SHP77 (cell line): ENCODE measurements at regions not wholly inside any gene's neighbourhood (a gene's known extent, or its start where the extent isn't known, plus 50 kb on each side); places are given as distances from the start of the nearest gene placed in this dataset.
"Not testable (repeated sequence)": the region's sequence is repeated elsewhere in the genome, so short reads cannot be mapped to it uniquely, and the experiment has no call there.

ENCODE experiments used
- DNase-seq, 2 experiments: peaks; one replicate each; lab custom pipeline; 2025; lab: John Stamatoyannopoulos, UW

DNA sequence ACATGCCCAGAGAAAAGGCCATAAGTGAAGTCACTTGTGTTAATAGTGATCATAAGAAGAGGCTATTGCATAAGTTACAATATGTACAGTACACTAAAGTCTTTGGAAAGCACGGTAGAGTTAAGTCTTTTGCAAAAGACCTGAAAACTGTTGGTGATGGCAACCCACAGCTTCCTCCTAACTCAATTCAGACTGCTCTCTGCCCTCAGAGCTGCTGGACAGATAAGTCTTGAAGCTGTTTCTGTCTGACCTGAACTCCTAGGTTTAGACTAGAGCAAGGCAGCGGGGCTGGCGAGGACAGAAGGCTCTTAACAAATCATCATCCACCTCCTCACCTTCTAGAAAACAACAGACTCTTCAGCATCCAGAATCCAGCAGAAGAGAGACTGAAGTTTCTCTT lies 125.4 kb downstream of the CD24 start:
- DNase-seq: no peak

DNA sequence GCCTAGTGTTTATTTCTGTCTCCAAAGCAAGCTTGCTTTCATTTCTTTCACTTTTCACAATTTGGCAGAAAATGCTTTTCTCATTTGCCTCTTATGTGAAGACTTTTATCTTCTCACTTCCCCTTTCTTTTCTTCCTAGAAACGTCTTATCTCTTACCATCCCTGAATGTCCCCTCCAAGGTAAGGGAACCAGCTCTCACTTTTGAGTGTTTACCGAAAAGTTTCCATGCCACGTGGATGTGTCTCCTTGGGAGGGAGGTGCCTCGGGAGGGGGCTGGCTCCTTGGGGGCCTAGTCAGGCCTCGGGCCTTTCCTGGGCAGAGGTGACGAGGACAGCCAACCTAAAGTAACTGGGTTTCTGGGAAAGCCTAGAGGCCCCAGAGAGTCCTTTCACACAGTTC lies 127.4 kb downstream of the CD24 start:
- no peak for DNase-seq

DNA sequence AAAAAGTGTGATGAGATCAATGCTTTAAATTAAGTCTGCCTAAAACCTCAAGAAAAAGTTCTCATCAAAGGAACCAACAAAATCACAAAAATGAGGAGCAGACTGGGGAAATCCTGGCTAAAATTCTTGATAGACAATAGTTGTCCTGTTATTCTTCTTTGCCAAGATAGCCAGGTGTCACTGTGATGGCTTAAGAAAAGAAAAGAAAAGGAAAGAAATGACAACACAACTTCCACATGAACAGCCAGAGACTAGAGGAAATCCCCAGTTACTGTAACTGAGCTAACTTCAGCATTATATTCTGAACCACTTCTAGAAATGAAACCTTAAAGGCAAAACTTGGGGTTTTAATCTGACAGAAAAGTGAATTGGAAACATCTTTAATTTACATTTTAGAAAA lies 129.6 kb downstream of the CD24 start:
- DNase-seq: no peak

DNA sequence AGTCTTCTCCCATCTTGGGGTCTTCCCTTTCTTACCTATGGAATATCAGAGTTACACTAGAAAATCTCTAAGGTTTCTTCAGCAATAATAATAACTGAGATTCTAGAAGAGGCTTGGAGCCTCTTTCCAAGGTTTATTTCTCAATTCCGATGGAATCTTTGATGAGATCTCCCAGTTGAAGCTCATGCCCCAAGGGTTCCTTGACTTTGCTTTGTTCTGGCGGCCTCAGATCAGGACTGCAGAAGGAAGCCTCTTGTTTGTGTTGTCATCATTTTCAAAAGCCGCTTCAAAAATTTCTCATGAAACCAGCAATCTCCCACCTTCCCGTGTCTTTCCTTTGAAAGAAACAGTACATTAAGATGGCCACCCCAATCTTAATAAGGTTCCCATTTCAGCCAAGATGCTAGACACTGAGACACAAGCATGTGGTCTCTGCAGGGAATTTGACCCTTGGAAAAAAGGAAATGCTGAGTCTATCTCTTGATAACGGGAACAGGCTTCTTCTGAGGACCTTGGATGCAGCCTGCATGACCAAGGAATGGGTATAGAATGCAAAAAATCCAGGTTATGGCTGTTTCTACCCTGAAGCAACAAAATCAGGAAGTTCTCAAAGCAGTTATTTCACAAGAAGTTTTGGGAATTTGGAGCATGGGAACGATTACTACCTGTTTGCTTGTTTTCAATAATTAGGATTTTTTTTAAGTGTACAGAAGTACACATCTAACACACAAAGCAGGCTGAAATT lies 141.6 kb downstream of the CD24 start:
- no peak for DNase-seq

DNA sequence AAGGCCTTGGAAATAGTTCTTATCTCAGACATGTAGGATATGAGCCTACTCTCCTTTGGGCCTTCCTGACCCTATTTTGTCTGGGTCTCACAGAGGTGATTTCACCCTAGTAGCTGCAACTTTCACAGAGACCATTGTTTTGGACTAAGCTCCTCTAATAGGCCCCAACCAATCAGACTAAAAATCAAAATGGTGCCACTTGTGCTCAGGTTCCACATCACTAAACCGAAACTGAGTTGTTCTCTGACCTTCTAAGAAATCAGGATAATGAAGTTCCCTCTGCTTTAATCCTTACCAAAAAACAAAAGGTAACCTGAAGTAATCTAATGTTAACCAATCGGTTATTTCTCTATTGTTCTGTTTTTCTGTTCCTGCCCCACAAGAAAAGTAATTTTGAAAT lies 143.6 kb downstream of the CD24 start:
- DNase-seq: no peak

GRCh38 chr6:106829451-106829850 lies 145.1 kb downstream of the CD24 start:
- DNase-seq: no peak

- DNase-seq: no peak
Observed at GRCh38 chr6:106827081-106827480, 147.4 kb downstream of the CD24 start.

DNA sequence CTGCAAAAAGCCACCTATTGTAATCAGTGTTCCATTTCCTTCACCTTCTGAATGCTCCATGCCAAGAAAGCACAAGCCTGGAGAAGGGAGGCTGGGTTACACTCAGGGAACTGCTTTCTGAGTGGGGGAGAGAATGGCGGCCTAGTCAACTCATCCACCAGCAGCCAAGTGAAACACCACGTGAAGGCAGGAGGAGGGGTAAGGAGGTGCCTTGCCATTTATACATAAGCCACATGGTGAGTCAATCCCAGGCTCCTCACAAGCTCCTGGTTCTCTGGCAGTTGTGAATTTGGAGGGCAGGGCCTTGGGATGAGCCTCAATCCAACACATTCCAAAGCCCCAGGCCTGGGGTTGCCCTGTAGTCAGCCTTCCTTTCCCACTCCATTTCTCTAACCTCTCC lies 149.4 kb downstream of the CD24 start:
- DNase-seq: no peak

DNA sequence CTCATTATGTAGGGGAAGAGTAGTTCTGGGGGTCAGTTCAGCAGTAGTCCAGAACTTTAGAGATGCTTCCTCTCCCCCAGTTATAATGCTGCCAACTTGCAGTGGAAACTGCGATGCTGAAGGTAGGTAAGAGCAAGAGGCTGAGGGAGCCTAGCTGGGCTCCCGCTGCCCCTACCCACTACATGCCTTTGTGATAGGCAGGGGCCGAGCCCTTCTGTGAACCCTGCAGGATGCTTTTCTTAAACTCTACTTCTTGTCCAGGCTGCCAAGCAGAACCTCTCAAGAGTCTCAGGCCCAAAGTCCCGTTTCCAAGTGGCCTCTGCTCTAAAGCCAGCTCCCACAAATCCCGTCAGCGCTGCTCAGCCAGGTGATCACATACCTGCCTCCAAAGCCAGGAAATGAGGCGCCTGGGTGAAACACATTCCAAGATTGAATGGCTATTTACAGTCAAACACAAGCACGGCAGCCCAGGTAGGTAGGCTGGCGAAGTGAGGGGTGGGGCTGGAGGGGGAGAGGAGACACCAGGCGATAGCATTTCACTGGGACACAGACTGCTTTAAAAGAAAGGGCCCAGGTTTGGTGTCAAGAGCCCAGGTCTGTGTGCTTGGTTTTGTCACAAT lies 150.7 kb downstream of the CD24 start:
- DNase-seq: no peak

GRCh38 chr6:106823058-106823457 lies 151.5 kb downstream of the CD24 start:
- no peak for DNase-seq

DNA sequence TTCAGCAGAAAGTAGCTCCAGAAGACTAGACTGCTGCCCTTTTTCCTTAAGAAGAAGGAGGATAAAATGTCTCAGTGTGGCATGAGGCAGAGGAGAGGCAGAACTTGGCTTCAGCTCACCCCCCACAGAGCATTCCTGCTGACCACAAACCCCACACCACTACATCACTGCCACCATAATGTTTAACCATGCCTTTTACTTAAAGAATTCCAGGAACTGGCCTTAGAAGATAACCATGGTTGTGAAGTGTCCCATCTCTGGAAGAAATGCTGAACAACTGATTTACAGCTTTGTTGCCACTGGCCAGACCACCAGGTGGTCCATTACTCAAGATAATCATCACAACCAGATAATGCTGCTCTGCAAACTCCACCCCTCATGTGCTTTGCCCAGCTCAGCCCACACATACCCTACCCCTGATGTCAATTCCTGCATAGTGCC lies 154.1 kb downstream of the CD24 start:
- no peak for DNase-seq

DNA sequence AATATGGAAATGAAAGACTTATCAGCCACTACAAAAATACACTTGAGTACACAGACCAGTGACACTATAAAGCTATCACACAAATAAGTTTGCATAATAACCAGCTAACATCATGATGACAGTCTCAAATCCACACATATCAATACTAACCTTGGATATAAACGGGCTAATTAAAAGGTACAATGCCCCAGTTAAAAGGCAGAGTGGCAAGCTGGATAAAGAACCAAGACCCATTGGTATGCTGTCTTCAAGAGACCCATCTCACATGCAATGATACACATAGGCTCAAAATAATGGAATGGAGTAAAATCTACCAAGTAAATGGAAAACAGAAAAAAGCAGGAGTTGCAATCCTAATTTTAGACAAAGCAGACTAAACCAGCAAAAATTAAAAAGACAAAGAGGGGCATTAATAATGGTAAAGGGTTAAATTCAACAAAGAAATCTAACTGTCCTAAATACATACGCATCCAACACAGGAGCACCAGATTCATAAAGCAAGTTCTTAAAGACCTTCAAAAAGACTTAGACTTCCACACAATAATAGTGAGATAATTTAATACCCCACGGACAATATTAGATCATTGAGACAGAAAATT lies 163.3 kb downstream of the CD24 start:
- no peak for DNase-seq

DNA sequence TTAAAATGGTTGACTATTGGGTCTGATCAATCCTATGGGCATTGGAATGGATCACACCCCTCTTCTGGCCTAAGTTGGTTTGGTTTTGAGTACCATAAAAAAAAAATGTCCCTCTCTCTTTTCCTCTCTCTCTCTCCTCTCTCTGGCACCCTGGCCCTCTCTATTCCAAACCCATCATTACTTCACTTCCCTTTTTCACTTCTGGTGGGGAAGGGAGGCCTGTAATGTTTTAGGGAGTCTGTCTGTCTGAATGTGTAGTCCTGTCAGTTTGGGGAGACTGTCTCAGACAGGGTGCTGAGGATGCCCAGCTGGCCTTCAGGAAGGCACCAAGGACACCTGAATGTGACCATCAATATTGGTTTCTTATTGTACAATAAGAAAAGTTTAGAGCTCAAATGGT lies 165.8 kb downstream of the CD24 start:
- no peak for DNase-seq

- DNase-seq: peak in 1 of 2 experiments; percentile 13
Observed at GRCh38 chr6:106807947-106808611, 166.4 kb downstream of the CD24 start.

DNA sequence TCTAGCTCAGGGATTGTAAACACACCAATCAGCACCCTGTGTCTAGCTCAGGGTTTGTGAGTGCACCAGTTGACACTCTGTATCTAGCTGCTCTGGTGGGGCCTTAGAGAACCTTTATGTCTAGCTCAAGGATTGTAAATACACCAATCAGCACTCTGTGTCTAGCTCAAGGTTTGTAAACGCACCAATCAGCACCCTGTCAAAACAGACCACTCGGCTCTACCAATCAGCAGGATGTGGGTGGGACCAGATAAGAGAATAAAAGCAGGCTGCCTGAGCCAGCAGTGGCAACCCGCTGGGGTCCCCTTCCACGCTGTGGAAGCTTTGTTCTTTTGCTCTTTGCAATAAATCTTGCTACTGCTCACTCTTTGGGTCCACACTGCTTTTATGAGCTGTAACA lies 168.3 kb downstream of the CD24 start:
- not testable (repeated sequence) for DNase-seq

DNA sequence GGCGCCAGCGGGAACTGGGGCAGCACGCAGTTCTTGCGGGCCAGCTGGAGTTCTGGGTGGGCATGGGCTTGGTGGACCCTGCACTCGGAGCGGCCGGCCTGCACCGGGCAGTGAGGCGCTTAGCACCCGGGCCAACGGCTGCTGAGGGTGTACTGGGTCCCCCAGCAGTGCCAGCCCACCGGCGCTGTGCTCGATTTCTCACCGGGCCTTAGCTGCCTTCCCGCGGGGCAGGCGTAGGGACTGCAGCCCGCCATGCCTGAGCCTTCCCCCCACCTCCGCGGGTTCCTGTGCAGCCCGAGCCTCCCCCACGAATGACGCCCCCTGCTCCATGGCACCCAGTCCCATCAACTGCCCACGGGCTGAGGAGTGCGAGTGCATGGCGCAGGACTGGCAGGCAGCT lies 168.8 kb downstream of the CD24 start:
- no peak for DNase-seq

- no peak for DNase-seq
Observed at GRCh38 chr6:106804346-106805335, 169.9 kb downstream of the CD24 start.

DNA sequence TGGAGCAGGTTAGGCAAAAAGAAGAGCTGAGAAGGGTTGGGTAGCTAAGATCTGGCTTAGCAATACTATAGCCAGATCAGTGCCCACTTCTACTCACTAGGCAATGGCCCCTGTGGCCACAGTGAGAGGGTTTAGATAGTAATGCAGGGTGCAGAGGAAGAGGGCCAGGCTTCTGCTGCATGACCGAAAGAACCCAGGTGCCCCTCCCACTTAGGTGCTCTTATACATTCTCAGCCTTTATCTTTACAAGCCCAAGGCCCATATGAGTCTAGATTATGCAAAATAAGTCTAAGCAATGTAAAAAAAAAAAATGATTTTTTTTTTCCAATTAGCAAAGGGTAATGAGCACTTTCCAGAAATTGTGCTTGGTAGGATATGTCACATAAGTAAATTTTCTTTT lies 171.3 kb downstream of the CD24 start:
- DNase-seq: no peak

- no peak for DNase-seq
Observed at GRCh38 chr6:106802139-106802538, 172.4 kb downstream of the CD24 start.

GRCh38 chr6:106801256-106801655 lies 171.9 kb downstream of the QRSL1 start:
- no peak for DNase-seq

DNA sequence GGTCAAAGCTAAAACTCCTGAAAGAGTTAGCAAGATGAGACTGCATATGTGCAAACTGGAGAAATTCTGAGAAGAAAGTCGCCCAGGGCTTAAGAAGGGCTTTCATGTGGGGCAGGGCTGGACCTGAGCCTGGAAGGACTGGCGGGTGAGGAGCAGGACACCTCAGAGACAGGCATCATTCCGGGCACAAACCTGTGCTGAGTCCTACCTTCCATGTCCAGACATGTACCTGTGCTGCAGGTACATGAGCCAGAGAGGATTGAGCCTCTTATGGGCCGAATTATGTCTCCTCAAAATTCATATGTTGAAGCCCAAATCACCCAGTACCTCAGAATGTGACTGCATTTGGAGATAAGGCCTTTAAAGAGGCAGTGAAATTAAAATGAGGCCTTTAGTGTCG lies 171.0 kb downstream of the QRSL1 start:
- no peak for DNase-seq
